Body of pancreas (tissue), 4 donors: ENCODE measurements at regions not wholly inside any gene's neighbourhood (a gene's known extent, or its start where the extent isn't known, plus 50 kb on each side); places are given as distances from the start of the nearest gene placed in this dataset.

Experiments
- CTCF ChIP-seq, 7 experiments: fragments of 450-650 bp in 4 of 7; fragments of 200-600 bp in 3 of 7; sonication (generic) in 3 of 7; IDR thresholded peaks; one replicate each; pipeline ENCODE4 v1.5.1; 2016 to 2019; ENCODE audit warnings: antibody characterized with exemption in 7 of 7
- POLR2A ChIP-seq, 3 donors: fragments of 450-650 bp; IDR thresholded peaks; one replicate each; pipeline ENCODE4 v1.6.1; 2016; ENCODE audit warnings: antibody characterized with exemption in 3 of 3, mild to moderate bottlenecking in 2 of 3

GRCh38 chr9:90408659-90409058 lies 234.0 kb downstream of the DIRAS2 start:
- TF ChIP-seq POLR2A (IDR thresholded peaks at IDR 0.05): no peak
- no peak for TF ChIP-seq CTCF (IDR thresholded peaks at IDR 0.05)
